ELF-1 (cell line): ENCODE measurements at regions not wholly inside any gene's neighbourhood (a gene's known extent, or its start where the extent isn't known, plus 50 kb on each side); places are given as distances from the start of the nearest gene placed in this dataset.

ENCODE experiments used
- DNase-seq: peaks from one replicate; pipeline ENCODE4 v3.0.0-alpha.2; 2016; ENCODE audit warnings: low read depth, low spot score

GRCh38 chr3:141418751-141419150 is 50.4 kb downstream of the ZBTB38 start:
- DNase-seq: no peak

DNA sequence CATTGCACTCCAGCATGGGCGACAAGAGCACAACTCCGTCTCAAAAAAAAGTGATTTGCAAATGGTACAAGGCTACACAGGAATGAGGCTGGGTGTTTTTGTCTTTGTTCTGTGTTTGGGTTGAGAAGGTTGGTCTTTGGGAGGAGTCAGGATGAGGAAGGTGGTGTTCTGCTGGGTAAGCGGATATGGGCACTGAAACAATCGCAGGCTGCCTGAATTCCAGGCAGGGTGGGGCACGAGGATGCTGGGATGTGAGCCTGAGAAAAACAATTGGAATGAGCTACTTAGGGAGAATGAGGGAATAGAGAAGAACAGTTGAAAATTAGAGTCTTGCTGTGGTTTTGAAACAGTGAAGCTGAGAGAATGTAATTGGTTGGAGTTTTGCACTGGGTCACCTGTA is 51.6 kb downstream of the ZBTB38 start:
- DNase-seq: no peak

GRCh38 chr3:141421186-141421585 is 52.9 kb downstream of the ZBTB38 start:
- DNase-seq: no peak

GRCh38 chr3:141421639-141422319 is 53.5 kb downstream of the ZBTB38 start:
- DNase-seq: peak; percentile 74

DNA sequence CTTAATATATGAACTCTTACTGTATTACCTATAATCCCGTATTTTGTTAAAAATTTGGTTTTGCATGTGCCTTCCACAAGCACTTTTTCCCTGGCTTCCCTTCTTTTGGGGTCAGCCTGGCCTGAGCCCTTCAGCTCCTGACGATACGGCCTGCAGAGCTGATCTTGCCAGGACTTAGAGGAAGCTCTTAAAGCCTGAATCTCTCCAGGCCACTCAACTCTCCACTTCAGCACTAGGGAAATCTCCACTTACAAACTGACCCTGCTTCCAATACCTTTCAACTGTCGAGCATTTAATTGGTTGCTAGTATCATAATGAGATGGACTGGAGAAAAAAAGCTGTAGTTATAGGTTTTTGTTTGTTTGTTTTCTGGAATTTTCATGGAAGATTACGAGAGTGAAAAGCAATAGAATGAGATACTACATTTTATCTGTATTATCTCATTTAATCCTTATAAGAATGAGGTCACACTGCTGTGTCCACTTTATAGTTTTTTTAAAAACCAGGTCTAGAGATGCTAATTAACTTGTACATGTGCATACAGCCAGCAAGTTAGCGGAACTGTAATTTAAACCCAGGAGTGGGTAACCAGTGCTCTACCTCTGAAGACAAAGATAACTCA is 54.8 kb downstream of the ZBTB38 start:
- peak; percentile 27 for DNase-seq

DNA sequence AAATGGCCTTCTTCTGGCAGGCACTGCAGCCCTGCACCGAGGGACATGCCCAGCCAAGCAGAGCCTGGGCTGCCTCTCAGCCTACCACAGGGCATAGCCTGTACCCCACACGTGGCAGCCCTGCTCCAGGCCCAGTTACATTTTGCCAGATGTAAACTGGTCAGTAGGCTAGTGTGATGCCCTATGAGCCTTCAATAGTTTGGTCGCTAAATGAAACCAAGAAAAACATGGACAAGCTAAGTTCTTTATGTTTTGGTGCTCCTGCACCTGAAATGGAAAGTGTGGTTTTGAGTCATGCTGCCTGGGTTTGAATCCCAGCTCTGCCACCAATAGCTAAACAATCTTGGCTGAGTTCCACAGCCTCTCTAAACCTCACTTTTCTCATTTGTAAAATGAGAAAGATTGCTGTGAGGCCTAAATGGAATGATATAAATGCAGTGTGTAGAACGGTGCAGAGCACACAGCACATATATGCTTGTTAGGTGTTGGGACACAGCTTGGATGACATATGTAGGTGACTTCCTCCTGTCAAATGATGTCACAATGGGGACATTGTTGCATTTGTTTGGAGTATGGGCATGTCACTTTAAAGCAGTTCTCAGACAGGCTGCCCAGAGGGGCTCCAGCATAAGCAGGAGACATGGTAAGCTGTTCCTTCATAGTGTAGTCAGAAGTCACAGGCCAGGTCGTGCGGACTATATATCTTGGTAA is 57.4 kb downstream of the ZBTB38 start:
- DNase-seq: no peak

GRCh38 chr3:141426404-141427034 is 58.2 kb downstream of the ZBTB38 start:
- no peak for DNase-seq

DNA sequence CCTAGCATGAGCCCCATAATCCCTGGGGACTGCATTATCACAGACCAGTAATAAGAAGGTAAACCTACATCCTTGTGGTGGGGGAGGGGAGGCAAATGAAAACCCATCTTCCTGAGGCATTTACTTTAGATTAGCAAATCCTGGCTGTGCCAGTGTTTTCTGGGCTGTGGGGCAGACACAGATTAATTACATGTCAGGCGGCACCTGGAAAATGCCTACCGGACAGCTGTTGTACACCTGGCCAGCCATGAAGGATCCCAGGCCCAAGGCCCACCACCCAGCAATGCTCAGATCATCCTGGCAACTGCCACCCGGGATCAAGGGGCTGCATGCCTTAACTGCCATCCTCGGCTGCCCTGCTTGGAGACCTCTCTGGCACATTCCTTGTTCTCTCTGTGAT is 59.1 kb upstream of the RASA2 start:
- no peak for DNase-seq

DNA sequence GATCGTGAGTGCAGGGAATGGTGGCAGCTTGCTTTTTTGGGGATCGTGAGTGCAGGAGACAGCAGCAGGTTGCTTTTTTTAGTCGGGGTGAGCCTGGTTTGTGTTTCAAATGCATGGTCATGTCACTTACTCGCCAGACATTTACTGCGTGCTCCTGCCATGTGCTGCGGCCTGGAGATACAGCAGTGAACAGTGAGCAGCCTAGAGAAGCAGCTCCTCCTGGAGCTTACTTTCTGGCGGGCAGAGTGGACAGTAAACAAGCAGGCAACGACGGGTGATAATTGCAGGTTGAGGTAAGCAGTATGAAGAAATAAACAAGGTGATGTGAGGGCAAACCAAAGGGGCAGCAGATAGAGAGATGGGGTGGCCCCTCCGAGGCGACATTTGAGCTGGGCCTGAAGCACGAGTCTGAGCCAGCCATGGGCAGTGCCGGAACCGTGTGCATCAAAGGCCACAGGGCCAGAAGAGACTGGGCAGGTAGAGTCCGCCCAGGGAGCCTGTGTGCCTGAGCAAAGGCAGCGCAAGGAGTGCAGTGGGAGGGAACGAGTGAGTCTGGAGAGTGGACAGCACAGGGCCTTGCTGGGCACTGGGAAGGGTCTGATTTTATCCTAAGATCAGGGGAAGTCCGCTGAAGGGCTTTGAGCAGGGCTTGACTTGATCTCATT is 57.3 kb upstream of the RASA2 start:
- no peak for DNase-seq

GRCh38 chr3:141430316-141430715 is 56.5 kb upstream of the RASA2 start:
- DNase-seq: no peak

DNA sequence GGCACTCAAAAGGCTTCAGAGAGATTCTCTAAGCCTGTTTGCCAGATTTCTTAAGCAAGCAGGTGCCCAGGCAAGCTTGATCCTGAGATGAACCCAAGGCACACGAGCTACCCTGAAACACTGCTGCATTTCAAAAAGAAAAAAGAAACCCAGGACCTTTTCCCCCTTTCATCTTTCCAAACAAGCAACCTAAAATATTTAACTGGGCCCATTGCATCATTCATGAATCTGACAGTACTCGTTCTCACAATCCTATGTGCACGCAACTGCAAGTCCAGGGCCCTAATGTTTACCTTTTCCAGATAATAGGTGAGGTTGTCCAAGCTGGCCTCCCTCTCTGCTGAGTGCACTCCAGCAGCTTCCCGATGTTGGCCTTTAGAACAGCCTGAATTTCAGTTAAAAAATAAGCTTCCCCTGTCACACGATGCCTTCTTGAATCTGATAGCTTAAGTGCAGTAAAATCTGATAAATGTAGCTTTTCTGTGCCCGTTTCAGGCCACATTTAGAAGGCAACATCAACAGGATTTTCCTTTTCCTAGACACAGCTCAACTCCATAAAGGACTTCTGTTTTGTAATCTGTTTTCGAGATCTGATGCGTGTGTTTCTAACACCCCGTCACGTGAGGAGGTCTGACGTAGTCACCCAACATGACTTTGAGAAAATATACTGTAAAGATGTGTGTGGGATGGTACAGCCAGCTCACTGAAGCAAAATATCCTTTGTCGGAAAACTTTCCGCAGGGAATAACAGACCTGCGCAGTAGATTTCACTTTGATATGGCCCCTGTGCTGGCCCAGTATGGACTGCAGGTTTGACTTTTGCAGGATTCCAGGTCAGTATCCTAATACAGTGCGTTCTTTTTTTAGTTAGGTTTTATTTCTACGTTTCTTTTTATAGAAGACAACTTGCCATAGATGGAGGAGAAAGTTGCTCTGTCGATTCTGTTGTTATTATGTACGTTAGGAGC is 55.1 kb upstream of the RASA2 start:
- DNase-seq: no peak

DNA sequence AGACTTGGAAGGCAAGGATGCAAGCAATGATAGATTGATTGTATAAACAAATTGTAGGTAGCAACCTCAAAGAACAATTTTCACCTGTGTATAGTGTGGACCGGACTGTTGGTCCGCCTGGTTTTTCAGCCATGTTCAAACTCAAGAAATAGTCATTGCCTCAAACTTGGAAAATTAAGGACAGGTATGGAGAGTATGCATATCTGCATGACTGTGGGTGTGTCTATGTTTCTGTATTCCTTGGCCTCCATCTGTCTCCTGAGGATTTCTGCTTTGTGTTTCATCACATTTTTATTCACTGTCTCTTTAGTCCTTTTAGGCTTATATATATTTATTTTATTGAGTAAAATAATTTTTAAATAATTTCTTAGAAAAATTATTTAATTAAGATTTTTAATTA is 53.9 kb upstream of the RASA2 start:
- DNase-seq: no peak

DNA sequence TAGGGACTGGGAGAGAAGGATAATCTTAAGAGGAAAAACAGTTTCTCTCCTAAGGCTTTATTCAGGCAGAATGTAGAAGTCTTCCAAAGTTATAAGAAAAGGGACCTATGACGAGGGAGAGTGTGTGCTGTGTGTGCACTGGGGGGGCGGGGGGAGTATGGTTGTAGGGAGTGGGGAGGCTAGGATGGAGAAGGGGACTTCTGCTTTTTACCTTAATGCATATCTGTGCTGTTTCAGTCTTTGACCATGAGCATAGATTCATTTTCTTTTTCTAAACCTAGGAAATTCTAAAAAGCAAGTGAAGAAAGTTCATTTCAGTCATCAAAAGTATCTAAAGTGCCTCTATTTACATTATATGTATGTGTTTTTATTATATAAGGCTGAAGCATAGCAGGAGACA is 52.6 kb upstream of the RASA2 start:
- DNase-seq: no peak

- DNase-seq: no peak
These were observed 50.6 kb upstream of the RASA2 start for GRCh38 chr3:141436180-141436579.
